HG02763 (cell line): ENCODE measurements at regions not wholly inside any gene's neighbourhood (a gene's known extent, or its start where the extent isn't known, plus 50 kb on each side); places are given as distances from the start of the nearest gene placed in this dataset.

Experiments
- ATAC-seq: cut with Tn5 transposase; IDR thresholded peaks from one replicate; pipeline ENCODE4 v1.9.1; 2021; ENCODE audit warnings: mild to moderate bottlenecking, moderate library complexity; ENCODE audit not compliant: unreplicated experiment

DNA sequence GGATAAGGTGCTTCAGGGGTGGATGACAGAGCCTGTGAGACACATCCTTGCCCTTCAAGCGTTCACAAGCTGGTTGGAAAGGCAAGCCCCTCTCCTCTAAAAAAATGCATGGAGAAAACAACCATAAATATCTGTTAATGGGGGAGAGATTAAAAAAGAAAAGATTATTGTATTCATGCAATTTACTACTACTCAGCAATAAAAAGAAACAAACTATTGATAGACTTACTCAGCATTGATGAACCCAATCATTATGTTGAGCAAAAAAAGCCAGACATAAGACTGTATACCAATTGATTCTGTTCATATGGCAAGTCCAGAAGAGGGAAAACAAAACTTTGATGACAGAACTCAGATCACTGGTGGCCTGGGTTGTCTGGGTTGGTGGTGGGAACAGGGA lies 138.7 kb upstream of the IRF2BP2 start:
- ATAC-seq: no peak

DNA sequence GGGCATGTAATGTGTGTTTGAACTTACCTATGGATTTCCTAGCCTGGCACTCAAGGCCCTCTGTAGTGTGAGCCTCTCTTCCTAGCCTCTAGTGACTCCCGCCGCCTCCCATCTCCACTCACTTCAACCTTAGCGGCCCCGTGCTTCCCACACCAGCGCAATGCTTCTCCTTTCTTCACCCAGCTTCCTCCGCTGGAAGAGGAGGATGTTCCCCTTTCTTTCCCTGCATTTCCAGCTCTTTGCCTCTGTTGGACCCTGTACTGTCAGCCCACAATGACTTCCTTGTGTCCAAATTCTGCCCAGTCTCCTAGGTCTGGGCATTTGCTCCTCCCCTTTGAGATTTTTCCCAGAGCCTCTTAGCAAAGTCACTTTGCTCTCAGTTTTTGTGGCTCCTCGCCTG lies 138.1 kb upstream of the IRF2BP2 start:
- ATAC-seq: no peak

DNA sequence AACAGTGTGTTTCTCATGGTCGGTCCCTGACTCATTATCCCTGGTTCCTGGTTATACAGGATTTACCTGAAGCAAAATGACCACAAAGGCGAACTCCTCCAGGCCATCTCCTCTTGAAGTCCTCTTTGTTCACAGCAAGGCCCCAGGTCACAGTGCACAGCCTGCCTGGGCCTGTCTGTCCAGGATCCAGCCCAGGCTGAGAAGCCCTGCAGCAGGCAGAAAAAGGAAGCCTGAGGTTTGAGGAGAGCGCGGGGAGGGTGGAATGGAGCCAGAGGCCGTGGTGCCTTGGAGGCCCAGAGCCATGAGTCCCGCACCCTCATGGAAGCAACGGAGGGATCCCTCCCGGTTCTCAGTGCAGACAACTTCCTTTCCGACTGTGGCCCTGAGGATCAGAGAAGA lies 136.8 kb upstream of the IRF2BP2 start:
- no peak for ATAC-seq

DNA sequence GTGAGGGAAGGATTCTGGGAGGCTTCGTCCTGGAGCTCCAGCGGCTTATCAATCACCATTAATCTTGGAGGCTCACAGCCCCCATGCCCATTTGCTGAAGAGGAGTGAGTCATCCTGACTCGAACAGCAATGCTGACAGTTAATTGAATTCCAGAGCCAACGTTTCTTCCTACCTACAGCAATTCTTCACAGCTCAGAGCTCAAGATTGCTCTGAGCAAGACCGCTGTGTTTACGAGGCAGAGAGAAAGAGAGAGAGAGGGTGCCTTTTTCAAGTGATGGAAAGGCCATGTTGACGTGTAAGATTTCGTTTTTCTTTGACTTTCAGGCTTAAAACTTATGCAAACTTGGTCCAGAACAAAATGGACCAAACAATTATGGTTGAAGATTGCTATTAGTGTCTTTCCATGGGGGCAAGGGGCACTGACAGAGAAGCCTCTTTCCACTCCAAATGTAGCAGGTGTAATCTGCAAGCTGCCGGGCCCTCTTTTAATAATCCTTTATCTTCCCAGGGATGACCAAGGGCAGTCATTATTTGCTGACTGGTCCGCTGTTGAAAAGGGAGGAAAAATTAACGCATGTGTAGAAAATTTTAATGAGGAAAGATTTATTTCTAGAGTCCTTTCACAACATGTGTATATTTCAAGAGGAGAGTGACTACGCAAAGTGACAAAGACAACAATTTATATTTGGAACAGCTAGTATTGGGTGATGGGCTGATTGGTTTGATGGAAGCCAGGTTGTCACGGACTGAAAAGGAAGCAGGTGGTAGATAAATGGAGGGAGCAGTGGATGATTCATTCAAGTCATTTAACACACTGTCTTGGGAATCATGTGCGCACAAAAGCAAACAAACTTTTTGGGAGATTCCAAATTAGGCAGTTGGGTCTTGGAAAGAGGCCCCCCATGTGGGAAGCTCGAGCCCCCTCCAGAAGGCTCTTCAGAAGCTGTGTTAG lies 136.1 kb upstream of the IRF2BP2 start:
- no peak for ATAC-seq

DNA sequence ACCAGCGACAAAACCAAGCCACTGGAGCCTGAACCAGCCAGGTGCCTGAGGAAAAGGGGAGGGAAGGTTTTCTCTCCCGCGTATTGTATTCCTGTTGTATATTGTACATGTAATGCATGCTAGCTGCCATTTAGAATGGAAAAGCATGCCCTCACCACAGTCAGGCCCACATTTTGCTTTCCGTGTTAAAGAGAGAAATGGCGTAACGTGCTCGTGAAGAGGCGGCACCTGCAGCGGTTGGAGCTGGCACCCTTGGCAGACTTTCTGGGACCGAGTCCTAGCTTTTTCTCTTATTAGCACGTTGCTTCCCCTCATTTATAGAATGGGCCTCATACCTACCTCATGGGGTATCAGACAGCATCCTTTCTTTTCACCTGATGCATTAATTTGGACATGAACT lies 135.3 kb upstream of the IRF2BP2 start:
- no peak for ATAC-seq

DNA sequence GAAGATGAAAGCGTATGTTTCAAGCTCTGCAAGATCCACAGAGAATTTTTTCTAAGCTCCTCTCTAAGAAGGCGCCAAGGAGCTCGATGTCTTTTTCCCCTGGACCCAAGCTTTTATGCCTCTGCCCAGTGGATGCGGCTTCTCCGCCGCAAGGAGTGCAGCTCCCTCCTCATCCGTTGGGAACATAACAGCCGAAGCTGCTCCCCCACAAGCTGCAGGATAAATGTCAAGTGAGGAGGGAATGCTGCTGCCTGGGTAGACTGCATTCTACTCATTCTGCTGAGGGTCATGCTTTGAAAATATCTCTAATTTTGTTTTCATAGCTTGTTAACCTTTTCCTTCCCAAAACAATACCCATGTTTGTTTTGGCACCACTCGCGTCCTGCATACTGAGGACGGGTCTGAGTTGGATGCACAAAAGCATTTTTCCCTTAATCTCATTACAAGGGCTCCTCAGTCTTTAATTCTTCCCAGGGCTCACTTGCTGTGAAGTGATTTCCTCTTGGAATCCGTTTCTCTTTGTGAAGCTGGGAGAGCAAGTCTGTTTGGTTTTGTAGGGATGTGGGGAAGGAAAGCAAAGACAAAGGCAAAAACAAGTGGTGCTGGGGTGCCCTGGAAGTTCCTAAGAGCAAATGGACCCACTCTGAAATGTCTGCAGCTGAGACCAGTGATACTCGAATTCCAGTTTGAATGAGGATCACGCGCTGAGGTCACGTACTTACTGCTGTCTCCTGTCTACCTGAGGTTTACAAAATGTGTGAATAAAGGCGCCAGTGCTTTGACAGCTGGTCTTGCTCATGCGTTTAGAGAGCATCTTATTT lies 134.0 kb upstream of the IRF2BP2 start:
- no peak for ATAC-seq

DNA sequence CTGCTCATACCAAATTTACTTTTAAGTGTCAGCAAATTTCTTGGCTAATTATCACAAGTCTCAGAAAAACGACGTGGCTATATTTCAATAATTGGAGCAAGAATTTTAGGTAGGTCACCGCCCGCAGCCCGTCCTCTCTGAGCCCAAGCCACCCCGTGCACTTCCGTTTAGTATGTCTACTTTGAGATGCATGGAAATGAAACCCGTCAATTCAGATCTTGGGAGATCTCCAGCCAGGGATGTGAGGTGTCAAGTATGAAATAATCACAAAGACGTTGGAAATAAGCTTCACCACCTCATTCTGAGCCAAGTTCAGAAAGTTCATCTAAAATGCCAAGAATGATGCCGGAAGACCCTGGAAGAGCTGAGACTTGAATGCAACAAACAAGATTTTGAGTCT lies 132.6 kb upstream of the IRF2BP2 start:
- no peak for ATAC-seq

DNA sequence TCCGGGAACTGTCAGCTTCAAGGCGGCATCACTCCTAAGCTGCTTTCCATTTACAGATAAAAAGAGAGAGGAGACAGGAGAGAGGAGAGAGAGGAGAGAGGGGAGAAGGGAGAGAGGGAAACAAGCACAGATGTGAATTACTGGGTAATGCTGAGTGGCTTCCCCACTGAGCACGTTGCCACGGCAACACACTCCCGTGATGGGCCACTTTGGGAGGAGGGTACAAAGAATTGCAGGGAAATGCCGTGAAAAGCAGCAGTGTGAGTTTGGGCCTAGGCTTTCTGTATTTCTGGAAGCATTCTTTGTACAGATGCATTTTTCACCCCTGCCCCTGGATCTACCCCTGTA lies 128.0 kb upstream of the IRF2BP2 start:
- no peak for ATAC-seq

DNA sequence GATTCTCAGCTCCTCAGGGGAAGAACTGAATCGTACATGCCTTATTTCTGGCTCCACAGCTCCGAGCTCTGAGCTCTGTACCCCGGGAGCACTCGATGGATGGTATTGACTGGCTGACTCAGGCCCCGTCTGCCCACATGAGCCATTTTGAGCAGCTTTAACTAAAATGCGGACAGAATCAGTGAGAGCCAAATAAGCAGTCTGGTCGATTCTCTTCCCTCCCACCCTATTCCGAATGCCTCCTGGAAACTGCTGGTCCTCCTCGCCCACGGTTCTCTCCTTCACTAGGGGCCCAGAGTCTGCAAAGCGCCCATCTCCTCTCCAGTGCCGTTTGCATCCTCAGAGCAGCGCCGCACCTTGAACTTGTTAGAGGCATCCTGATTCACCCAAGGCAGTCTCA lies 125.9 kb upstream of the IRF2BP2 start:
- no peak for ATAC-seq

DNA sequence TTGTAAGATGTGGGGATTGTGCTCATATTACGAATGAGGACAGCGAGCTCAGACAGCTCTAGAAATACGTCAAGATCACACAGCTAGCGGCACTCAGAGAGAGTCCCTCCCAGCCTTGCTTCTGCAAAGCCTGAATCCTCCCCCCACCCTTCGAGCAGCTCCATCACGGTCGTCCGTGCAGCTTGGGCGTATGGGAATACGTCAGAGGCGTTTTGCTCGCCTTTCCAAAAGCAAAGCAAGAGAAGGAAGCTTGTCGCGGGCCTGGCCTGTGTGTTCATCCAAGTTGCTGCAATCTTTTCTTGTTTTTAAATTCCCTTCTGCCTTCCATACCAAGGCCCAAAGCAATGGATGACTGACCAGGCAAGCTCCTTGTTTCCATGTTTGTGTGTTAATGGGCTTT lies 125.5 kb upstream of the IRF2BP2 start:
- no peak for ATAC-seq

DNA sequence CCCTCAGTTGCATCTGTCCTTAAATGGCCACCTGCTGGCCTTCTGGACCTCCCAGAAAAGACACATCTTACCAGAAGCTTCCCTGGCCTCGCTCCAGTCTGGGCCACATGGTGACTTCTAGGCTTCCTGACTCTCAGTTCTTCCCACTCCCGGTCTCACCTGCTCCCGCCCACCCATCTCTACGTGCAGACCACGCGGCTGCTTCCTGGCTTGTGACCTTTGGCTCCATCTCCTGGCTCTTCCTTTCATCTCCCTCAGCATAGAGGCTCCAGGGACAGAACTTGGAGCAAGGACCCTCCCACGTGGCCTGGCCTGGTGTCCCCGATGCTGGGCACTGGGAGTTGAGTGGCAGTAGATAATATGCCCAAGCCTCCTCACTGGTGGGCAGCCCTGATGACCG lies 124.9 kb upstream of the IRF2BP2 start:
- no peak for ATAC-seq

DNA sequence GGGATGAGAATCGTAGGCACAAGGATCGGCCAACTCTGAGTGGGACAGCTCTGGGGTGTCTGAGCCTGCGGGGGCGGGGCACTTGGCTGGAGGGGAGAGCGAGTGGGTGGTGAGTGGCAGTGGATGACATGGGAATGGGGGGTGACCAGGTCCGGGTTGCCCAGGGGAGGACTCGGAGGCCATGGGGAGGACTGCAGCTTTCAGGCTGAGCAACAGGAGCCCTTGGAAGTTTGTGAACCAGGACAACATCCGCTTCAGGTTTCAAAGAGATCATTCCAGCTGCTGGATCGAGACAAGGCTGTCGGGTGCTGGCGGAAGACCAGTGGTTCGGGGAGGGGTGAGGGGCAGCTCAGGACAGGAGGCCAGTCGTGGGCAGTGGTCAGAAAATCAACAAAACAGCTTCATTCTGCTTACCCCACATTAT lies 124.4 kb upstream of the IRF2BP2 start:
- no peak for ATAC-seq

DNA sequence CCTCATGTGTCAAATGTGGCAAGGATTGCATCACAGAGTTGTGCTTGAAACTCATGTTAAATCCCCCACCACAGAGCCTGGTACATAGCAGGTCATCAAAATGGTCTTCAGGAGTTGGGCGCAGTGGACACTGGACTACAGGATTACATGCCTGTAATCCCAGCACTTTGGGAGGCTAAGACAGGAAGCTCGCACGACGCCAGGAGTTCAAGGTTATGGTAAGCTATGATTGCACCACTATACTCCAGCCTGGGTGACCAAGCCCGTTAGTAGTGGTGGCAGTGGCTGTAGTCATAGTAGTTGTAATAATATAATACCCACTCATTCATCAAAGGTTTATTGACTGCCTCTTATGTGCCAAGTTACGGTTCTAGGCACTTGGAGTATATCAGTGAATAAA lies 123.4 kb upstream of the IRF2BP2 start:
- ATAC-seq: no peak

DNA sequence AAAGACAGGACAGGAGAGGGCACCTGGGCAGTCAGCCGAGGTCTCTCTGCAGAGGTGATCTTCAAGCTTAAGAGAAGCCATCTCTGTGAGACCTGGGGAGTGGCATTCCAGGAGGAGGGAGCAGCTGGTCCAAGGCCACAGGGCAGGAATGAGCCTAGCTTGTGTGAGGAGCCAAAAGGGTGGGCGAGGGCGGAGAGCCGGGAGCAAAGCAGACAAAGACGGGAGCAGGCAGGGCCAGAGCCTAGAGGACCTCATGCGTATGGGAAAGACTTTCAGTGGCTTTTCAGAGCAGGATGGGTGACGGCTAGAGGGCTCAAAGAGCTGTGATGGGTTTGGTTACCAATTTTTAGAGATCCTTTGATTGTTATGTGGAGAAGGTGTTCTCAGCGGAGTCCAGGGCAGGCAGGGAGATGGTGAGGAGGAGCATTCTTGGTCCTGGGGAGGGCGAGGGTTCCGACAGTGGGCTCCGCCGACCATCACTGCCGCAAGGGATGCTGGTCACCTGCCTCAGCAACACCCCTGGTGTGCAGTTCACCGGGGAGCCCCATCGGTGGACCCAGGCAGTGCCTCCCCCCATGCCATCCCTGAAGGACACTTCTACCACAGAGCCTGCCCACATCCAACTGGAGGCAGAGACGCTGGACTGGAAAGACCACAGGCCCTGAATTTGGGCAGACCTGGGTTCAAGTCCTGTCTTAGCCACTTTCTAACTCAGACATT lies 122.9 kb upstream of the IRF2BP2 start:
- ATAC-seq: no peak

DNA sequence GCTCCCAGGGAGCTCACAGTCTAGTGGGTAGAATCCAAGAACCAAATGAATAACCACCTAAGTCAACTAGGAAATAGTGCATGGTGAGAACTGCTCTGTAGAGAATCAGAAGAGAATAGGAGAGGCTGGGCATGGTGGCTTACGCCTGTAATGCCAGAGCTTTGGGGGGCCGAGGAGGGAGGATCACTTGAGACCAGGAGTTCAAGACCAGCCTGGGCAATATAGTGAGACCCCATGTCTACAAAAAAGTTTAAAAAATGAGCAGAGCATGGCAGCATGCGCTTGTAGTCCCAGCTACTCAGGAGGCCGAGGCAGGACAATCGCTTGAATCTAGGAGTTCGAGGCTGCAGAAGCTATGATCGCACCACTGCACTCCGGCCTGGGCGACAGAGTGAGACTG lies 122.3 kb upstream of the IRF2BP2 start:
- ATAC-seq: no peak

DNA sequence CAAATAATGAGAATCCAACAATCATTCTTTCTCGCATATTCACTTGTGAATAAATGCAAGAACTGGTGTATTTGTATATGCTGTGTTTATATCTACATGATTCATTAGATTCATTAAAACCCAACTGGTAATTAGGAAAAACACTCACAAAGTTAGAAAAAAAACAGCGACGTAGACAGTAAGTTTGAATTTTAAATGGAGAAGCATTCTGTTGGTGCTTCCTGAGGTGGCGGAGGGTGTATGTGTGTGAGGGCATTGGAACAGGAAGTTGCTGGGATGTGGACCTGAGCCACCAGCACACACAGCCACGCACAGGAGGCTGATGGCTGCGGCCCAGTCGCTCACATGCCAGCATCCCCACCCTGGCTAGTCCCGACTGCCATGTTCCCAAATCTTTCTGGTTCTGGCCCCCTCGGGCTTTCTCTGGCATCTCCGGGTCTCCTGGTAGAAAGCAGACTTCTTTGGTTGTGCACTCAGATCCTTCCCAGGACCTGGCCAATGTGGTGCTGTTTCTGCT lies 121.6 kb upstream of the IRF2BP2 start:
- ATAC-seq: peak; percentile 17

DNA sequence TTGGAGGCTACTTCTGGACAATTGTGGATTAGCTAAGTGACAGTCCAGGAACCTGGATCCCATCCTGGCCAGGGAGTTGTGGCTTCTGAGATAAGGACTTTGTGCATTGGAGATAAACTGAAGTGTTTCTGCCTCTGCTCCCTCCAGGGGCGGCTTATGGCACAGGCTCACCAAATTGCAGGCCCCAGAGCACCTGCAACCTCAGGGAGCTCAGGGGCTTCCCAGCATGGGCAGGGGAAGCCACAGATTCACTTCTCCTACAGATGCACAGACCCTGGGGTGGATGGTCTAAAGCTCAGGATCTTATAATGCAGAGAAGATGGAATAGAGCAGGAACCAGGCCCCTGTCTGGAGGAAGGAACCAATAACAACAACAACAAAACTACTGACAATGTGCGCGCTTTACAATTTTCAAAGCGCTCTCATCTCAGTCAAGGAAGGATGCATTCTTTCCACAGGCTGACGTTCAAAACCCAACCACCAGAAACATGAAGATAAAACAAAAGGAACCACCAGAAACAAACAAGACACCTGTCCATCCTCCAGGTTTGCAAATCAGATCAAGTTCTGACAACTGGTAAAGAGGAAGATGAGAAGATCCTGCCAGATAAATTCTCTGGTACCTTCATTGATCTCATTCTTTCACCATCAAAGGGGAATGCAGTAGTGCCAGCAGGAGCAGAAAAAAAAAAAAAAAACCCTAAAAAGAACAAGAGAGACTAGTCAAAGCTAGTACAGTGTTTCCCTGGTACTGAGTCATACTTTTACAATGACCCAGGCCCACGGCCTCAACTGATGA lies 121.0 kb upstream of the IRF2BP2 start:
- peak; percentile 60 for ATAC-seq

DNA sequence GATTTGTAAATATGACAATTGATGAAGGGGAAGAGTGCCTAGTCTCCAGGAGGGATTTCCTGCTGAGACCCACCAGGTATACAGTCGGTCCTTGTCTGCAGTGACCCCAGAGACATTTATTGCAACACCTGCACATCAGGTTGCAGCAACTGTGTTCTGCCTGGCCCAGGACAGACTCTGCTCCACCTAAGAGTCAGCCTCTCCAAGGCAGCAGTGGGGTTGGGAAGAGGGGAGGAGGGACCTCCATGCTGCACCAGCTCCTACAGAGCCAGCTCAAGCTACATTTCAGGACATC lies 120.4 kb upstream of the IRF2BP2 start:
- ATAC-seq: peak; percentile 5

DNA sequence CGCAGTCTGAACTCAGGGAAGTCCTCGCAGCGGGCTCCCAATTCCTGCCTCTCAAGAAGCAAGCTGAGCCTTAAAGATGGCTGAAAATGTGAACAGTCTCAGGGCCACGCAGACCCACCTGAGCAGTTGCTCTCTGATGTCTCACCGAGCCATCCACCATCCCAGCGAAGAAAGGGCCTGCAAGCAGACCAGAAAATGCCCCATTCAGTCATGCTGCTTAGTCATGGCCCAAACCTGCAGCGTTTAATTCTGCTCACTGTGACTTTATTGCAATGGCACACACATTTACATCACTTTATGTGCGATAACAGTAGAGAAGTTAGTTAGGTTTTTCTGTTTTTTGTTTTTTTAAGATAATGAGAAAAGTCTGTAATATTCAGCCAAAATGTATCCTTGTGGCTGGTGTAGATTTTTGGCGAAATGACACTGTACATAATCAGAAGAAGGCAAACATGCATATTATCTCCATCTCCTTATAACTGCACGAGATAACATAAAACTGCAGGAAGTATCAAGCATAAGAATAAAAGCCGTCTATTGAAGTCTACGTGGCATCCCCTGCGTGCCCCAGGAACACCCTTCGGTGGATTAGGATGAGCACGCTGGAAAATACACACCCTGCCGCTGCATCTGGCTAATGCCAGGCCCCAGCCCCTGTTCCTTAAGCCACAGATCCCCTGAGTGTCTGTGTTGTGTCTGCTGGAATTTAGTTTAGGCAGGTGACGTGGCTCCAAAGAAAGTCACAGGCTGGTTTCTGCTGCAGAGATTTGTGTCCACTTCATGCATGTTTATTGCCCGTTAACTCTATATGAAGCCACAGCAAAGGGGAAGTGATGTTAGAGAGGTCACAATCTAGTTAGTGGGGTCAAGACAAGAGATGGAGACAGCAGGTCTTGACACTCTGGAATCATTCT lies 119.8 kb upstream of the IRF2BP2 start:
- no peak for ATAC-seq

DNA sequence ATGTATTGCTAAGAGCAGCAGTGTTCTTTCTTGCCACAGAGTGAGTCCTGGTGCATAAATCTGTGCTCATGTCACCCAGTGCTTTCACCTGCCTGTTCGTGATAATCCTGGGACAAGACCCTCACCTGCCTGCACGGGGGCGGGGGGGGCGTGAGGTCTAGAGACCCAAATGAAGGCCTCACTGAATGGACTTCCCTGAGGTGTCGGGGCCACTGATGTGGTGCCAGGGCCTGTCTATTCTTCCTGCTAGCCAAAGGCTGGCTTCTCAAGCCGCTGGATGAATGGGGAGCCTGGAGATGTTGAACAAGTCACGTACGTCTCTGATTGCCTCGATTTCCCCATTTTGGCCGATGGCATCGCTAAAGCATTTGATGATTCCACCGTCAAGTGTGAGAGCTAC lies 118.8 kb upstream of the IRF2BP2 start:
- ATAC-seq: no peak
